GM19455 (cell line): ENCODE measurements at regions not wholly inside any gene's neighbourhood (a gene's known extent, or its start where the extent isn't known, plus 50 kb on each side); places are given as distances from the start of the nearest gene placed in this dataset.
A peak's percentile ranks its signal among the peaks of the same experiment; 100 is the strongest.

Experiments used
- ATAC-seq: cut with Tn5 transposase; IDR thresholded peaks from one replicate; pipeline ENCODE4 v1.9.1; 2021; ENCODE audit not compliant: unreplicated experiment

GRCh38 chr2:156165742-156166141 is 166.8 kb downstream of the NR4A2 start:
- ATAC-seq = no peak

- ATAC-seq = no peak
These were observed 168.3 kb downstream of the NR4A2 start for GRCh38 chr2:156164091-156164720.

- no peak for ATAC-seq
These were observed 173.7 kb downstream of the NR4A2 start for GRCh38 chr2:156158808-156159207.

GRCh38 chr2:156157670-156158069 is 174.9 kb downstream of the NR4A2 start:
- ATAC-seq = no peak

GRCh38 chr2:156156580-156156979 is 175.9 kb downstream of the NR4A2 start:
- ATAC-seq = no peak

GRCh38 chr2:156155319-156155718 is 177.2 kb downstream of the NR4A2 start:
- no peak for ATAC-seq

DNA sequence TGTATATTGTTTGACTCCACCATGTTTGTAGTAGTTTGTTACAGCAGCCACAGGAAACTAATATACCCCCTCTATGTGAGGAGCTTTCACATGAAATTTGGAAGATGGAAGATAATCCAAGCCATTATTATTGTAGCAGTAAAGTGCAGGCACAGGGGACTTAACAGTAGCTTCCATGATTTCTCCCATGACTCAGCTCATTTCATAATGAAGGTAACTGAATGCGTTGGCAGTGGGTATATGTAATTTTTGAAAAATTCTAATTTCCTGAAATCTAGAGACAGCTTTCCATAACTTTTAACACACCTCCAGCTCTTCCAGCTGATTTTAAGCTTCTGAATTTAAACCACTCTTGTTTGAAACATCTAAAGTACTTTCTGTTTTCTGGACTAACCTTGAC is 181.2 kb downstream of the NR4A2 start:
- no peak for ATAC-seq

- peak; percentile 70 for ATAC-seq
These were observed 184.8 kb downstream of the NR4A2 start for GRCh38 chr2:156147594-156148330.

DNA sequence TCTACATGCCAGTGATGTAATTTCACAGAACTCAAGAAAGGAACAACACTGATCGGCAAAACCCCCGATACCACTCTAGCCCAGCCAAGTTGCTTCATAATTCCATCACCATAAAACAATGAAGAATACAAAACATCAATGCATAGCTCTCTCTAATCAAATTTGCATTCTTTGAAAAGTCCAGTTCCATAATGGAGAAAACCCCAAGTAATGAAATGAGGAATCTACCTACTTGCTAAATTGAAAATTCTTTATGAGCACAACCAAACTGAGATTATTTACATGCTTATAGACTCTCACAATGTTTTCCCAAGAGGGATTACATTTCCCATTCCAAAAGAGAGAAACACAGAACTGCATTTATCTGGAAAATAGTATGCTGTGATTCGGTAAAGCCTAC is 186.5 kb downstream of the NR4A2 start:
- ATAC-seq = no peak

- ATAC-seq = no peak
These were observed 187.1 kb downstream of the NR4A2 start for GRCh38 chr2:156145469-156145868.

DNA sequence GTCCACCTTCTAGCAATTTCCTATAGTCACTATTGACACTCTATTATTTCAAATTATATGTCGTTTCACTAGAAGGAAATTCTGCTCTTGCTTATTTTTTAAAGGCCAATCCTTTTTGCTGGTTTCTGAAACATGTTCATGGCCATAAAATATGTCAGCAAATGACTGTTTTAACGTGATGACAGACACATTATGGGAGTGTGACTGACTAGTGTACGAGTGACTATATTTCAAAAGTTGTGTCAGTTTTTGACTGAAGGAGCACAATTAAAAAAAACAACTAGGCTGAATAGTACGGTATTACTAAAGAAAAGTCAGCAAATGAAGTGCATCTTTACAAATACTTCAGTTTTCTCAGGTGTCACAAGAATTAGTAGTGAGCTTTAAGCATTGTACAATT is 196.0 kb downstream of the NR4A2 start:
- no peak for ATAC-seq

DNA sequence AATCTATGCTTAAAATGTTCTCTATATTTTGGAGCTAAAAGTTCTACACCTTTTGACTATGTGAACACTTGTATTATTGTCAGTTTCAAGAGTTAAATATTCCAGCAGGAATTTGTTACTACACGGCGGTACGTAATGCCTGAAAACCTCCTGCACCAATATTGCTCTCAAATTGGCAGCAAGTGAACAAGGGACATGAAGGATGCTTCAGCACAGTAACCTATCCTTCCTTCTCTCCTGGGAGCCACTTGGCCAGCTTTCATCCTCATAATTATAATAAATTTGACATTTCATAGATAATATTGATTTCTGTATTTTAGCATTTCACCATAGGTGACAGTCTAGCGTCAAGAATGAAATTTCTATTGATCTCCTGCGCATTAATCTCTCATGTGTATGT is 197.6 kb downstream of the NR4A2 start:
- ATAC-seq = no peak

DNA sequence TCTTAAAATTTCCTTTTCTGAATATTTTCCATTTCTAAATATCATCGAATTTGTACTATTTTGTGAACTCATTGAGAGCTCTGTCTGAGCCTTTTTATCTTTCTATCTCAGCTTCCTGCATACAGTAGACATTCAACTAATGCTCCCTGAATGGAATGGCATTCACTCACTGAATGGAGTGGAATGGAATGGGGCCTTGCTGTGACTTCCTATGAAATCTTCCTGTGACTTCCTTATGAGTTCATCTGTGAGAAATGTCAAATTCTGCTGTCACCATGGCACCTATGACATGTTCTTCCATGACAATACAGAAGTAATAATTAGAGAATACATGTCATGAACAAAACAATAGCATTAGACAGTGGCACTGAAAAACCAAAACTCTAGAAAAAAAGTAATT is 199.6 kb downstream of the NR4A2 start:
- ATAC-seq = no peak

DNA sequence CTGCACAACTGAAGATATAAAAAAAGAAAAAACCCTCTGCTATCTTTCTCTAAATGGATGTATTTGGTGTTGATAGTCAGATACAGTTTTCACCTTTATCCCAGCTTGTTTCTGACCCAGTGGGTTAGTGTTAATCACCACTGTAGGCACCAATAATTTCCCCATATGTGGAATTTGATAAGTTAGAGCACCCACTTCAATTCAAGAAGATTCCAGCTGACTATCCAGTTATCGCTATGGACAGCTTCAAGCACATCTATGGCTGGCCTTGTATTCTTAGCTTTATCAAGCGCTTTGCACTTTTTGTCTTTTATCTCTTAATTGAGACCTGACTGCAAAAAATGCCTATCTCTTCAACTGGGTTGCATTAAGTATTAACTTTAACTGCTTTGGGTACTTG is 200.4 kb downstream of the NR4A2 start:
- no peak for ATAC-seq

DNA sequence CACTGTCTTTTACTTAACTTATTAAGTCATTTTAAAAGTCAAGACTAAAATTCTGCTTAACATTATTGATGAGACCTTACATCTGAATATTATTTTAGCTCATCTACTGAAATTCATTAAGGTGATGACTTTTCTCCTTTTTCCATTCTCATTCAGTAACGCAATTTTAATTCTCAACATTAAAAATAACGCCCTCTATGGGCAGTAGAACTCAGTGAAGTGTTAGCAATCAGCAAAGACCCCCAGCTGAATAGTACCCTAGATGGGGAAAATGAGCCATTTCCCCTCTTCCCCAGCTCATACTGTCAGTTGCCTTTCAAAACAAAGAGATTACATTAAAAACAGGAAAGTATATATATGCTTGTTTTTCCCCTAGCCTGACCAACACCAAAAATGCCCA is 203.3 kb downstream of the NR4A2 start:
- ATAC-seq = no peak

GRCh38 chr2:156125018-156125417 is 207.5 kb downstream of the NR4A2 start:
- ATAC-seq = no peak

GRCh38 chr2:156124458-156124857 is 208.1 kb downstream of the NR4A2 start:
- no peak for ATAC-seq

DNA sequence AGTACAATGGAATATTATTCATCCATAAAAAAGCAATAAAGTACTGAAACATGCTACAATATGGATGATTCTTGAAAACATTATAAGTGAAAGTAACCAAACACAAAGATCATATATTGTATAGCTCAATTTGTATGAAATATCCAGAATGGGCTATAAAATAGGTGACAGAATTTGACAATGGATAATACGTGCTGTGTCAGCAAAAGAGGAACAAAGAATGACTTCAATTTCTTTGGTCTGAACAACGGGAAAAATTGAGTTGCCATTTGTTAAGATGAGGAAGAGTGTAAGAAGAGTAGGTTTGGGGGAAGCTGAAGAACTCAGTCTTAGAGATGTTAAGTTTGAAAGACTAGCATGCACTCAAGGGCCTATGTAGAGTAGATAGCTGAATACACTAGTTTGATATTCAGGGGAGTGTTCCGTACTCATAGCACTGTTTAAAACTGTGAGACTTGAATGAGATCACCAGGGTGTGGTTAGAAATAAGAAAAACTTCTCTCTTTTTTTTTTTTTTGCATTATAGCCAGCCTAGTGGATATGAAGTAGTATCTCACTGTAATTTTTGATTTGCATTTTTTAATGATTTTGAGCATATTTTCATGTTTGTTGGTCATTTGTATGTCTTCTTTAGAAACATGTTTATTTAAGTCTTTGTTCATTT is 213.6 kb downstream of the NR4A2 start:
- ATAC-seq = no peak

DNA sequence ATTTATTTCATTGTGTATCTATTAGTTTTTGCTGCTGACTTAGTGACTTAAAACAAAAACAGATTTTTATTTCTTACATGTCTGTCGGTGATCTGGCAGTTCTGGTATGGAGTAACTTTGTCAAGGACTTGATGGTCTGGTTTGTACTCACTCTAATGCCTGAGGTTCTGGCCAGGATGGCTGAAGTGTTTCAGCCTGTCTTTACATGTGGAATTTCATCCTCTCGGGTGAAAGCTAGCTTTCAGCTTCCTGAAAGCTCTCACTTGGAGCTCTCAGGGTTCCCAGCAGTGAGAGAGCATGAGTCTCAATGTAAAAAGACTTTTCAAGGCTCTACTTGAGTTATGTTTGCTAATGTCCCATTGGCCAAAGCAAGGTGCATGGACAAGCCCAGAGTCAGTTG is 216.4 kb downstream of the NR4A2 start:
- ATAC-seq = no peak

DNA sequence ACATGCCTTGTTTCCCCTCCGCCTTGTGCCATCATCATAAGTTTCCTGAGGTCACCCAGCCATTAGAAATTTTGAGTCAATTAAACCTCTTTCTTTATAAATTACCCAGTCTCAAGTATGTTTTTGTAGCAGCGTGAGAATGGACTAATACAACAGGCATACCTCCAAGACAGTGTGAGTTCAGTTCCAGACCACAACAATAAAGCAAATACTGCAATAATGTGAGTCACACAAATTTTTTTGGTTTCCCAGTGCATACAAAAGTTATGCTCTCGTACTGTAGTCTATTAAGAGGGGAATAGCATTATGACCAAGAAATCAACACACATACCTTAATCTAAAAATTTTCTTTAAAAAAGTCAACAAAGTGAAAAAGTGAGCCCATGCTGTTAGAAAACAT is 217.2 kb downstream of the NR4A2 start:
- no peak for ATAC-seq

DNA sequence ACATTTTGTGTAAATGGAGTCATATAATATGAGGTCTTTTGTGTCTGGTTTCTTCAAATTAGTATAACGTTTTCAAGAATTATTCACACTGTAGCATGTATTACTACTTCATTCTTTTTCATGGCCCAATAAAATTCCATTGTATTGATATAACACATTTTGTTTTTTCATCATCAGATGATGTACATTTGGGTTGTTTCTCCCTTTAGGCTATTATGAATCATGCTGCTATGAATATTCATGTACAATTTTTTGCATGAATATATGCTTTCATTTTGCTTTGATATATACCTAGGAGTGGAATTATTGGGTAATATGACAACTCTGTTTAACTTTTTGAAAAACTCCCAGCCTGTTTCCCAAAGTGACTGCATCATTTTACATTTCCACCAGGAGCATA is 220.2 kb downstream of the NR4A2 start:
- no peak for ATAC-seq

- ATAC-seq = peak; percentile 96
These were observed 221.6 kb downstream of the NR4A2 start for GRCh38 chr2:156110890-156111289.
